ENCODE measurements at regions not wholly inside any gene's neighbourhood (a gene's known extent, or its start where the extent isn't known, plus 50 kb on each side); places are given as distances from the start of the nearest gene placed in this dataset.

DNA sequence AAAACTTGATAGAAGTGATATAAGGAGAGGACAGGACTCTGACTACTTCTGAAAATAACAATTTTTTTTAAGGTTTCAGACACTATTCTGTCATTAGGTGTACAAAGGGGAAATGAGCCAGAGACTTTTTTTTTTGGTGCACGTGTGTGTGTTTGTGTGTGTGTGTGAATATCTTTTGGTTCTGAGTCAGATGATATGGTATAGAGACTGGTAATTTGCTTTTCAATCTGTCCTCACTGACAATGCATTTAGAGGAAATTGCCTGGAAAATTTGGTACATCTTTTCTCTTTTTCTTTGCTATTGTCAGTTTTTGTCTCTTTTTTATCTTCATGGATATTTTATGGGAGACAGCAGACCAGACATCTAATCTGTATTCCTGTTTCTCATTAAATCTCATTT is 59.3 kb downstream of the DDIT4L start:
- DNase-seq, result no peak

DNA sequence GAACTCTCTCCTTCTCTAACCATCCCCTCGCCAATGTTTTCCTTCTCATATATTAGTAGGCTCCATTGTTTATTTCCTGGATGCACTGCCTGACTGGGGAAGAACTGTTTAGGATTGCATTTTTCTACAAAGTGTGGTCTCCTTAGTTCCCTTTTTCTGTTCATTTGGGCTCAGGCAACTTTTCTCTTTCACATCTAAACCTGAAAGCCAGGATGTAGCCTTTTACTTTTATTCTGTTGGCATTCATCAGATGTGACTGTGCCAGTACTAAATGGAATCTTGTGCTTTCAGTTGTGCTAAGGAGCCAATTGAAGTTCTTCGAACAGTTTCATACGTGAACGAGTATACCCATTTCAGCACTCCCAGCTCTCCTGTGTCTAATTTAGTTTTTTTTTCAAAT is 59.8 kb downstream of the DDIT4L start:
- peak; percentile 30 for DNase-seq

DNA sequence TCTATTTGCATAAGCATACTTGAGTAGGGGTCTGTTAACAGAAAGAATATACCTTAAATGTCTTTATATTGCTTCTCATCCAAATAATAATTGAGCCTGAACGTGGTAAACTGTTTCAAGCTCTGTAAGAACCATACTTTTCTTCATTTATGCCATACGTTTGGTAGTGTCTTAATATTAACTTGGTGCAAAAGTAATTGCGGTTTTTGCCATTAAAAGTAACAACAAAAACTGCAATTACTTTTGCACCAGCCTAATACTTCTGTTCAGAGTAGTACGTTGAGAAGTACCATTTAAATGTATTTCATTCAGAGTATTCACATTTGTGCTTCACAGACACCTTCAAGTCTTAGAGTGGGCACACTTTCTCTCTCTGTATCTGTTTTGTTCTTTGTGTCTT is 60.5 kb downstream of the DDIT4L start:
- no peak for DNase-seq

DNA sequence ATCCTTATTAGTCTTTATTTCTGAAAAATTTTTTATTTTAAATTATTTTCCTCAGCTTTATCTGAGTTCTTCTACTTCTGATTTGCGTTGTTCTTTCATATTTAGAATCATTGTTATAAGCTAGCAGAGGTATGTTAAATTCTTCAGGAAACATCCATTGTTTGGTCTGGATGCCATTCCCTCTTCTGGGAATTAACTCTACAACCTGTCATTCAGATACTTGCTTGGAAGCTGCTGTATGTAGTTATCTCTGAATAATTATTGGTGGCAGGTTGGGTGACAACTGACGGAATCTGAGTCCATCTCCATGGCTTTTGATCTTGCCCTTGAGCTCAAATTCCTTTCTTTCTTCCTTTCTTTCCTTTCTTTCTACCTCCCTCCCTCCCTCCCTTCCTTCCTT is 61.9 kb downstream of the DDIT4L start:
- no peak for DNase-seq

DNA sequence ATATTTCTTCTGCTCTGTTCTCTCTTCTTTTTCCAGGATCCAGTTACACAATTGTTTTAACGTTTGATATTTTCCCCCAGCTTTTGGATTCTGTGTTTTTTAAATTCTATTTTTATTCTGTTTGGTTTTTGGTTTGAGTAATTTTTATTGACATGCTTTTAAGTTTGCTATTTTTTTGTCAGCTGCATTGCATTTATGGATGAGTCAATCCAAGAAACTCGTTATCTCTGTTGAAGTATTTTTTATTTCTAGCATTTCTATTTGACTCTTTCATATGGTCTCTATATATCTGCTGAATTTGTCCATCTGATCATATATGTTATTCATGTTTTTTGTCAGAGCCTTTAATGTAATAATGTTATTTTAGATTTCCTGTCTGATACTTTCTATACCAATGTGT is 65.6 kb downstream of the DDIT4L start:
- no peak for DNase-seq

DNA sequence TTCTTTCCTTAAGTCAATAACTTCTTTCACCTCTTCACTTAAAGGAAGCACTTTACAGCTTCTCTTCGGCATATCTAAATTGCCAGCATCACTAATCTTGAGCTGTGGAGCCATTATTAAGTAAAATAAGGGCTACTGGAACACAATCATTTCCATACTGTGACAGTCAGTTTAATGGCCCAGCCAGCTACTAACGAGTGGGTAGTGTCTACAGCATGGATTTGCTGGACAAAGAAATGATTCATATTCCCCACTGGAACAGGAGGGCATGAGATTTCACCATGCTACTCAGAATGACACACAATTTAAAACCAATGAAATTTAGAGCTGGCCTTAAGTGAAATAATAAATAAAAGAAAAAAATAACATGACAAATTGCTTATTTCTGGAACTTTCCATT is 72.1 kb downstream of the DDIT4L start:
- DNase-seq, result no peak

DNA sequence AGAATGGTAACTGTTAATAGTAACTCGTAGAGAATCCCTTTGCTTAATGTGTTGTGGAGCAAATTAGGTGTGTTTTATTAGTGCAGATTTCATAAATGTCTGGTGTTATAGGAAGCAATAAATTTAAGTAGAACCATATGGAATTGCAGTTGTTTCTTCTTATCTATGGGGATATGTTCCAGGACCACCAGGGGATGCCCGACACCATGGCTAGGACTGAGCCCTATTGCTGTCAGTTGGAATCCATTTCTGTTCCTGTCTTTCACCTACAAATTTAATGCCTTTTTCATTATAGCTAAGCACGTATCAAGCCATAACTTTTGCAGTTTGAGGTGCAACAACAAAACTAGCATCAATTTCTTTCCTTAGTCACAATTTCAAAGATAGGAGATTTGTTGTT is 72.5 kb downstream of the DDIT4L start:
- no peak for DNase-seq

DNA sequence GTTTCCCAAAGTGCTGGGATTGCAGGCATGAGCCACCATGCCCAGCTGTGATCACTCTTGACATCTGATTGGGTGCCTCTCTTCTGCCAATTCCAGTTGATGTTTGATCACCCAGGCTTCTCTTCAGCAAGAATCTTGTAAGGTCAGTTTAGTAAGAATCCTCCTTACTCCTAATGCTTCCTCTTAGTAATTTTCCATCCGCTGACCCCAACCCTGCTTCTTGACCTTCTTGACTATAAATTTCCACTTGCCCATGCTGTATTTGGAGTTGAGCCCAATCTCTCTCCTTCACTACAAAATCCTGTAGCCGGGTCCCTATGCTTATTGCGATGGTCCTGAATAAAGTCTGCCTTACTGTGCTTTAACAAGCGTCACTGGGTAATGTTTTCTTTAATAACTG is 75.4 kb downstream of the DDIT4L start:
- no peak for DNase-seq

DNA sequence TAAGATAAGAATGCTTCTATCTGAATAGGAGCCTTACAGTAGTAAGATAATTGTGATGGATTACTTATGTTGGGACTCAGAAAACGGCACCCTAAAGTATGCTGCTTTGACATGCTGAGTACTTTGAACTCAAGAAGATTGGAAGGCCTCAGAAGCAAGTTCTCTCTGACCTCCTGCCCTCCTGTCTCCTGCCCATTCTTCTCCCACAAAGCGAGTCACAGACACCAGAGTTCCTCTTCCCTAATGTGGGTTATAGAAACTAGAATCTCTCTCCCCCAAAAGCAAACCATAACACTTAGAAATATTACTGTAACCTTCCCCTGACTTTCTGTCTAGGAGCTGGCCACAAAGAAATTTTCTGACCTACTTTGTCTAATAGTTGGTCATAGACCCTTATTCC is 76.5 kb downstream of the DDIT4L start:
- peak; percentile 80 for DNase-seq

DNA sequence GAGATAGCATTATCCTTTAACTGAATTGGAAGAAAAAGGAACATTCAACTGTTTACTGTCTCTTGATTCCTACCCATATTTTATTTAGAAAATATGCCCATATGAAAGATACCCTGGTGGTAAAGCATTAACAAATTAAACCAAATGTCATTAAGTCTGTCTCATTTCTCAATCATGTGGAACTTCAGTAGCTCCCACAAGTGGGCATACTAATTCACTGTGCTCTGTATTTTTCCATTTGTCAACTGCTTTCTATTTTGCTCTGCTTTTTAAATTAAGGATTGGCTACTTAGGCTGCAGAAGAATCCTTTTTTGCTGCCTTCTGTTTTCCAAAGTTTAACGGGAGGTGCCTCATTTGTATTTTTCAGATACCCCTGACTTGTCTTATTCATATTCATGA is 77.2 kb downstream of the DDIT4L start:
- no peak for DNase-seq

DNA sequence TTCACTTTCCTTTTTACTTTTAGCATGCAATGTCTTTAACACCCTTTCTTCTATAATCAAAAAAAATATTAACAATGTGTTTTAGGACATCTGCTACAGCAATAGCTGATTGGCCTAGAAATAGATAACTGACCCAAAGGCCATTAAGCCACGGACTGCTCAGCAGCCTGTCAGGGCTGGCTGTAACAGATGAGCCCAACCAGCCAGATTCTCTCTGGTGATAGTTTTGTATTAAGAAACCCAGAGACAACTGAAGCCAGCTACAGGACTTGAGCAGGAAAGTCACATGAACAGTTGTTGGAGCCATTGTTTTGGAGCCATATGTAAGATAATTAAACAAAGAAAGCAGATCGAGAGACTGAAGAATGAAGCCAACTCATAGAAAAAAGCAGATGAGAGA is 80.3 kb downstream of the DDIT4L start:
- no peak for DNase-seq

DNA sequence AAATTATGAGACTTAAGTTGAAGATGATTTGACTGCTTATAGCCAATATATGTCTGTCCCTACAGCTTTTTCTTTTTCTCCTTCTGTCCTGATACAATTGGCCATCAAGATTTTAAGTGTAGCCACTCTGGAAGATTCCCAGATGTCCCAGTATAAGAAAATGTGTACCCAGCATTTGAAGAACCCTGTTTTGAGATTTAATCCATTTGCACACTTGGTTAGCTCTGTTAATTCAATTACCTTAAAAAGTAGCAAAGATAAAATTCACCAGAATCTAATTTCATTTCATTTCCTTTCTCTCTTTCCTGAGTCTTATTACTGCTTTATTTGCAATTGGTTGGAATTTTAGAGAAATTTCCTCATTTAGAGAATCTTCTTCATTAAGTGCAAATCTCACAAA is 81.4 kb downstream of the DDIT4L start:
- DNase-seq, result no peak

DNA sequence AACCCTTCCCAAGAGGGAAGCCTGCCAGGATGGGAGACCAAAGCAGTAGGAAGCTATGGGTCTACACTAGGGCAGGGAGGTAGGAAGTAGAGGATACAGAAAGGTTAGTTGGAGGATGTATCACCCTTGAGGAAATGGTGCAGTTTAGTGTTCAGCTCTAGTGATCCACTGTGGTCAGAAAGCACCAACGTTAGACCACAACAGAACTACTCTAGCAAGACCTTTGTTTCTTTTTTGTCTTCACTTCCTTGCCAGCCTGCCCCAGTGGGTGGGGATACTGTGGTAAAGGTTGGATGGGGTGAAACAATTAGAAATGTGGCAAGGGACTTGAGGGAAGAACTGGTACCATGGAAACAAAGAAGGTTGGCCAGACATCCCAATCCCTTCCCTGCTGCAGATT is 83.3 kb downstream of the DDIT4L start:
- DNase-seq, result peak; percentile 95

DNA sequence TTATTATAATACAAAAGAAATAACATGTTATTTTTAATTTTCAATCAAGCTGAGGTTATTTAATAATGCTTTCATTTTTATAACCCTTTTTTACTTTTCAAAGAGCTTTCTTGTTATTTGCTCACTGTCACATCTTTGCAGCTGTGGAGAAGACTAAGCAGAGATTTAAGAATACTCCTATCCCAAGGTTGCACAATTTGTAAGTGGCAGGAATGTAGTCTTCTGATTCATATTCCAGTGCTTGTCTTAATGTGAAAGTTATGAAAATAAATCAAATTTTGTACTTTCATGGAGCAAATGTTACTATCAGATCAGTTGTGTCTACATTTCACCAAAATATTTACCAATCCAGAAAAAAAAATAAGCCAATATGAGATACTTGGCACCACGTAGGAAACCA is 86.6 kb downstream of the DDIT4L start:
- DNase-seq, result no peak

DNA sequence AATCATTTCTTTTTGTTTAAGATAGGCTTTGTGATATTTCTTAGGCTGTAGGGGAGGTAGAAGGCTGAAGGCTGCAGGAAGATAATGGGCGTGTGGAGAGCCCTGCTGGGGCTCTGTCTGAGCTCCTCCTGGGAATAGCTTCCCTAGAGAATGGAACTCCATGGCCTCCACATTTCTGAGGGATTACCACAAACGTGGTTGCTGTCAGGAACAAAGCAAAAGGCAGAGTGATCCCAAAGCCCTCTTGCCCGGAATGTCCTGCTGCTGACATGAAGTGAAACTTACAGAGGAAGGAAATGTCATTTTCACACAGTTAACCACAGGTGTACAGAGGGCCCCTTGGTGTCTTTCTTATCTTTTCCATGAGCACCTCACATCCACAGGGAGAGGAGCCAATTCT is 89.3 kb downstream of the DDIT4L start:
- peak; percentile 32 for DNase-seq

DNA sequence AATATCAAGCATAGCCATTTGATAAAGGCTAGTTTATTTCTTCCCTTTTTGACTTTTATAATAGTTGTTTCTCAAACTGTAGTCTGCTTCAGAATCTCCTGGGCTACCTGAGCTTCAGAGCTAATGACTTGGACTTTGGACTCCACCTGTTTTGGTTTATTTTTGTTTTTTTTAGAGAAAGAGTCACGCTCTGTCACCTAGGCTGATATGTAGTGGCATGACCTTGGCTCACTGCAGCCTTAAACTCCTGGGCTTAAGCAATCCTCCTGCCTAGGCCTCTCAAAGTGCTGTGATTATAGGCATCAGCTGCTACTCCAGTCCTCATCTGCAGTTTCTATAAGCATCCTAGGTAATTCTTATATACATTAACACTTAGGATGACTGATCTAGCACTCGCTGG is 90.5 kb downstream of the DDIT4L start:
- no peak for DNase-seq

DNA sequence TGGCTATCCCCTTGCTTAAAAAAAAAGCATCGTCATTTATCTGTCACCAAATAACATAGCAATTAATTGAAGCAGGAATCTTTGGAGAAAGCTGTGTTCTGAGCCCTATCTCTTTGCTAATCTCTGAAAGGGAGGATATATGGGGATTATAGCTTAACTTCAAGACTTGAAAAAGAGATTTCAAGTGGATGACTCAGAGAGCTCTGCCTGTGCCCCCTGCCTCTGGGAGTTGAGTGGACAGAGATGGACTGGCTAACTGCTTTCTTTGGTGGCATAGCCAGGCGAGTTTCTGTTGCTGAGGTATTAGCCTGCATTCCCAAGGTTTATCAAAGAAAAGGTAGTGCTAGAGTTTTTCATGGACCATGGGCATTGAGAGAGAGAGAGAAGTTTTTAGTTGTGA is 91.6 kb downstream of the DDIT4L start:
- no peak for DNase-seq

DNA sequence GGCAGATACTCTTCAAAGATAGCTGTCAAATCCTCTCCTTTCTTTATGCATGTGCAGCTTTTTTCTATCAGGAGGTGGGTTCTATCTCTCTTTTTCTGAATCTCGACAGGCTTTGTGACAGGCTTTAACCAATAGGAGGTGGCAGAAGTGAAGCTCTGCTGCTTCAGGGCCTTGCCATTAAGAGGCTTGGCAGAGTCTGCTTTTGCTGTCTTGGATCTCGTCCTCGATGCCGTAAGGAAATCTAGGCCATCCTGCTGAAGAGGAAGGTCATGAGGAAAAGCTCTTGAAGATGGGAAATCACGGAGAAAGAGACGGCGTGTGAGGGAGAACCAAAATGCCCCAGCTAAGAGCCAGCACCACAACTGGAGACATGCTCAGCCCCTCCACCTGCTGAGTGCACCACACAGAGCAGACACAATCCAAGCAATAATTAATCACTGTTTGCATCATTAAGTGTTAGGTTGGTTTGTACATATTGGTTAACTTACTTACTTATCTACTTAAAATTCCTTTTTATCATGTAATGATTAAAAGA is 92.2 kb downstream of the DDIT4L start:
- no peak for DNase-seq

DNA sequence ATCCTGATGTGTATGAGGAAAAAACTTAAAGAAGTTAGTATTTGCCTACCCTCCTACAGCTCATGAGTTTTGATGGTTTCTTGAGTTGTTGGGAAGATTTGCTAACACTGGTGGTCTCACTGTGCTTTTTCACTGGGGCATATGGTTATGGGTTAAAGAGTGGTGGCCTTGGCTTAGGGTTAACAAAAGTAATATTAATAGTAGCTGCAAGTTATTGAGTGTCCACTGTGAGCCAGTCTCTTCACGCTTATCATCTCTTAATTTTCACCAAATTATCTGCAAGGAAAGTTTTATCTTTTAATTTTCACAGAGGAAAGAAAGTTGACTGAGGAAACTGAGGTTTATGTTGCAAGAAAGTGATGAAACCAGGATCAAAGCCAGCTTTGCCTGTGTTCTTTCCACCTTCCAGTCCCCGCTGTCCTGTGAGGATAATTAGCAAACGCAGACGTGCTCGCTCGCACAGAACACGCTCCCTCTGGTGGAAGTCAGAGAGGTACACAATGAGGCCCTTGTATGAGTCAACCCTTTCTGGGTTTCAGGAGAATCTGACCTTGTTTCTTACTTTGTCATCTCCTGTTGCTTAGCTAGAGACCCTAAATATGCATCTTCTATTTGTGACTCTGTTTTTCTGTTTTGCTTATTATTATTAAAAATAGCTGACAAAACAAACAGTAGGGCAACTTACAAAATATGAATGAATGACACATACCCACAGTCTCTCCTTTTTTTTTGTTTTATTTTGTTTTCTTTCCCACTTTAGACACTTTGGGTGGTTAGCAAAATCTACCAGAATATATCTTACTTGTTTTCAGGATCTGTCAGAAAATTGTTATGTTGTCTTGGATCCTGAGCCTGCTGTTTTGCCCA is 94.3 kb downstream of the DDIT4L start:
- peak; percentile 61 for DNase-seq

DNA sequence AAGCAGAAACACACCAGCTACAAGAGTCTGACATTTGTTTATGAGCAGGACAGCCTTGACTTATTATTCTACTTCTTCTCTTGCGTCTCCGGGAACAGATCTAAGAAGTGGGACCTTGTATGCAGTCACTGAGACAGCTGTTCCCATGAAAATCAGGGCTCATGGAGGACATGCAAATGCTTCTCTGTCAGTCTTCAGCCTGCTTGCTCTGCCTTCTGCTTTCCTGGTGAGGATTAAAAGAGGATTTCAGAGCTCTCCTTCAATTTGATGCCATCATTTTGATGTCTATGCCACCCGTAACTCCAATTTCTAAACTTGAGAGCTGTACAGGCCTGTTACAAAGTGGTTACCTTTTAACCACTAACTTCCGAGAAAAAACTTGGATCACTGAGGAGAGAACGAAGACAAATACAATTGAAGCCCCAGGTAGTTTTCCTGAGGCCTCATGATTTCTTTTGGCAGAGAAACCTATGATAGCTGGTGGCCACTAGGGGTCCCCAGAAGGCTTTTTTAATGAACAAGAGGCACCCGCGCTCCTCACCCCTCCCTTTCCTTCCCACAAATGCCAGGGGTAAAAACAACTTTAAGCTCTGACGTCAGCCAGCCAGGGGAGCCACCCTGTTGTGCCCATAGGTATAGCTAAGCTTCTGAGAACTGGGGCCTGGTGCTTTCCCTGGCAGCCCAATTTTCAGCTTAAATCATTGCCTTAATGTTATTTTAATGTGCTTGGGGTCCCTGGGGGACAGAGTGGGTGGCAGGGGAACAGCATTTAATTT is 97.0 kb downstream of the DDIT4L start:
- peak; percentile 76 for DNase-seq

DNA sequence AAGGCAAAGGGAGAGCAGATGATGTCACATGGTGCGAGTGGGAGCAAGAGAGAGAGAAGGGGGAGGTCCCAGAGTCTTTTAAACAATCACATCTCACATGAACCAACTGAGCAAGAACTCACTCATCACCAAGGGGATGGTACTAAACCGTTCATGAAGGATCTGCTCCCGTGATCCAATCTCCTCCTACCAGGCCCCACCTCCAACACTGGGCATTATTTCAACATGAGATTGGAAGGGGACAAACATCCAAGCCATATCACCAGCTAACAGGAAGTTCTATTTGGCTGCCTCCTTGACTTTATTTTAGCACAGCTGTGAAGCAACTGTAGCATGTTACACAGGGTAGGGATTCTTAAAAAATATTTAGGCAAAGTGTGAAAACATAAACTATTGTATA is 102.5 kb downstream of the DDIT4L start:
- no peak for DNase-seq

DNA sequence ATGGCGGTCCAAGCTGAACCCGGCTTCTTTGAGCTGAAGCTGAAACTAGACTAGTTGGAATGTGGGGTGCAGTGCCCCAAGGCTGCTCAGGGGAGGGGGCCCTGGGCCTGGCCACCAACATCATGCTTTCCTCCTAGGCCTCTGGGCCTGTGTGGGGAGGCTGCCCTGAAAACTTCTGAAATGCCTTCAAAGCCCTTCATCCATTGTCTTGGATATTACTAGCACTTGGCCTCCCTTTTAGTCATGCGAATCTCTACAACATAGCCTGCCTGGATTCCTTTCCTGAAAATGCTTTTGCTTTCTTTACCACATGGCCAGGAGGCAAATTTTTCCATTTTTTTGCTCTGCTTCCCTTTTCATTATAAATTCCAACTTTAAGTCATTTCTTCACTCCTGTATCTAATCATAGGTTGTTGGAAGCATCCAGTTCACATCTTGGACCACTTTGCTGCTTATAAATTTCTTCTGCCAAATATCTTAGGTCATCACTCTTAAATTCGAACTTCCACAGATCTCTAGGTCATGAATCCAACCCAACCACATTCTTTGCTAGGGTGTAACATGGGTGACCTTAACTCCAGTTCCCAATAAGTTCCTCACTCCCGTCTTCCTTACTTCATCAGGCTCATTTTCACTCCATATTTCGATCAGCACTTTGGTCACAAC is 103.4 kb downstream of the DDIT4L start:
- DNase-seq, result no peak

DNA sequence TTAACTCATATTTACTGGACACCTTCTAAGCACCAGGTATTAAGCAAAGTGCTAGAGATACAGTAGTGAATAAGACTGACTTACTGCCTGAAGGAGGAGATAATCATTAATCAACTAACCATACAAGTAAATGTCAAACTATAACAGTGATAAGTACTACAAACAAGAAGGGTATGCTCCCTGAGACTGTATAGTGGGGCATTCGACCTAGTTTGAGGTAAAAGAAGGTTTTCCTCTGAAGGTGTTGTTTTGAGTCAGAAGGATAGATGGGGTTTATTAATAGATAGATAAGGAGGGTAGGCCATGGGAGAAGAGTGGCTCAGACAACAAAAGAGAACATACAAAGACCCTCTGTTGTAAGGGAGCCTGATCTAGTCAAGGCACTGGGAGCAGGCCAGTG is 105.4 kb downstream of the DDIT4L start:
- DNase-seq, result no peak

DNA sequence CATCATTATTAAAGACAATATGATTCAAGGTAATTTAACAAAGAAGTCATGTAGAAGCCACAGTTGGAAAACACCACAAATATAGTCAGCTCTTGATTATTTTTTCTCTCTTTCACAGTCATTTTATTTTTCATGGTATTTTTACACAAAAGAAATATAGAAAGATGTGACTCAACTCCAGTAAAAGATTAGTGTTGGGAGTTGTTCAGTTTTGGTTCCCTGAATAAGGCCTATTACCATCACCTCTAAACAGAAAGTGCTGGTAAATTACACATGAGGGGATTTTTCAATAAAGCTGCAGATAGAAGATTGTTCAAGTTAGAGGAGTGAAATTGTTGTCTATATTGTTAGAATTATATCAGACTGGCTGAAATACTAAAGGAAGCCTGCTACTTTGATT is 107.0 kb downstream of the DDIT4L start:
- peak; percentile 12 for DNase-seq
